RWPE1 (cell line): ENCODE measurements at regions not wholly inside any gene's neighbourhood (a gene's known extent, or its start where the extent isn't known, plus 50 kb on each side); places are given as distances from the start of the nearest gene placed in this dataset.

Source experiments
- CTCF ChIA-PET: fragments of 350-600 bp; sonication (Branson Sonifier 250); formaldehyde crosslinking; extraction: SDS; loops from one replicate; lab custom pipeline; 2021; lab: Yijun Ruan, JAX
- POLR2A ChIA-PET: fragments of 400-600 bp; formaldehyde crosslinking; extraction: SDS; loops from one replicate; lab custom pipeline; 2020; ENCODE audit warnings: antibody characterized with exemption; ENCODE audit not compliant: low non-redundant PET; lab: Yijun Ruan, JAX
- DNase-seq: peaks from one replicate; pipeline ENCODE4 v3.0.0; 2012; ENCODE audit warnings: low spot score
- H3K27ac ChIP-seq: fragments of 450-650 bp; 2 replicates; pipeline ENCODE4 v1.5.1; 2017
- CTCF ChIP-seq: fragments of 450-650 bp; conservative IDR thresholded peaks from 2 replicates; pipeline ENCODE4 v1.5.1; 2017; ENCODE audit warnings: low read depth, mild to moderate bottlenecking

DNA sequence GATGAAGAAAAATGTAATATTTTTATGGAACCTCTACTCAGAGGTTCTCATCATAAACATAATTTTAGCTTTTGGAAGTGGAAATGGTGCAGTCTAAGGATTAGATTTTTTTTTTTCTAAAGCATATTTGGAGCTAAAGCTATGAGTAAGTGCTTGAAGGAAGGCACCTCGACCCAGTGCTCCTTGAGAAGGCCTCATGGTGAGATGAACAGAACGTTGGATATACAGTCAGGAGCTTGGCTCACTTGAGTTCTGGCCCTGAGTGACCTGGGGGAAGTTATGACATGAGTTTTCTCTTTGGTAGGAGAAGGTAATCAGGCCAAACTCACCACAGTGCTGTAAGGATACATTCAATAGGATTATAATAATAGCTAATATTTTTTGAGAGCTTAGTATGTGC, 163.3 kb downstream of the JCAD start:
- no peak for TF ChIP-seq CTCF
- ChIA-PET POLR2A (no interaction called here), CTCF (interaction anchor here (0.6 to 0.7 kb wide), 2 partner anchors 36 to 161 kb away, joined by 3 to 4 read pairs; no protein-coding TSS in a partner anchor)
- DNase-seq, result no peak
- no peak overlapping the region for H3K27ac ChIP-seq

DNA sequence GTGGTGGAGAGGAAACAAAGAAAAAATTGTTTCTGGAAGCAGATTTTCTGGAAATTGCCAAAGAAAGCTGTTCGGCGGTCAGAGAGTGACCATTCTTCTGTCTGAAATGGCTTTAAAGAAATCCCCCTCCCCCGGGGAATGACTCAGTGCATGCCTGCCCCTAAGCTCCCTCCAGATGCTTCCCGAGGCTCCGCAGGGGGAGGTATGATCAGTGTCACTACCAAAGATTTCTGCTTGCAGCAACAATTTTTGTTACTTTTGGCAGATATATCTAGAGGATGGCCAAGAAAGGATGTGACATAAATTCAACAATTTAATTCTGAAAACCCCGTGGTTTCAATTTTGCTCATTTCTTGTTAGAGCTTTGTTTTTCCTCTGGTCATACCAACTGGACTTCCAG, 163.9 kb downstream of the JCAD start:
- H3K27ac ChIP-seq, result no peak overlapping the region
- CTCF ChIA-PET, result interaction anchor here (0.6 to 0.7 kb wide), 2 partner anchors 35 to 160 kb away, joined by 3 to 4 read pairs; no protein-coding TSS in a partner anchor
- no peak for DNase-seq
- POLR2A ChIA-PET, result no interaction called here
- TF ChIP-seq CTCF, result no peak

DNA sequence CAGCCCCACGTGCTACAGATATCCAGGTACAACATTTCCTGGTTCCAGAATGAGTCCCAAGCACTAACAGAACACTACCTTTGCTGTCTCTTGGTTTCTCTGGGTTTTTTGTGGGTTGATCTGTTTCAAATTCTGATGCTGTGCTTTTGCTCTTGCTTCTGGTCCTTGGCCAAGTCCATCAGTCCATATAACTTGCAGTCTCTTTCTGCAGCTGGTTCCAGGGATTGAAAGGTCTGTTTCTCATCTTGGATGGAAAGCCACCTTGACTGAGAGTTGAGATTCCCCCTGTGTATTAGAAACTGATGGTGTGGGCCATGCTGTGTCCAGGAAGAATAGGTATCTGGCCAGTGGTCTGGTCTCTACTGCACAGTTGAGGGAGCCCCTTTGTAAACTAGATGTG, 171.1 kb downstream of the JCAD start:
- DNase-seq, result no peak
- no peak overlapping the region for H3K27ac ChIP-seq
- ChIA-PET CTCF (interaction anchor here (0.9 kb wide), 1 partner anchor 30 kb away, joined by 3 read pairs; no protein-coding TSS in a partner anchor), POLR2A (no interaction called here)
- TF ChIP-seq CTCF, result no peak

- ChIA-PET CTCF (interaction anchor here (0.9 kb wide), 1 partner anchor 18 kb away, joined by 4 read pairs; no protein-coding TSS in a partner anchor), POLR2A (no interaction called here)
- no peak overlapping the region for H3K27ac ChIP-seq
- no peak for DNase-seq
- TF ChIP-seq CTCF, result no peak
These were observed 173.1 kb downstream of the JCAD start for GRCh38 chr10:29886299-29886698.

GRCh38 chr10:29883231-29883630, 176.2 kb downstream of the JCAD start:
- CTCF ChIA-PET, result interaction anchor here (0.6 to 1.0 kb wide), 2 partner anchors 11 to 24 kb away, joined by 3 to 4 read pairs; no protein-coding TSS in a partner anchor
- no peak overlapping the region for H3K27ac ChIP-seq
- no peak for TF ChIP-seq CTCF
- DNase-seq, result no peak
- POLR2A ChIA-PET, result no interaction called here

DNA sequence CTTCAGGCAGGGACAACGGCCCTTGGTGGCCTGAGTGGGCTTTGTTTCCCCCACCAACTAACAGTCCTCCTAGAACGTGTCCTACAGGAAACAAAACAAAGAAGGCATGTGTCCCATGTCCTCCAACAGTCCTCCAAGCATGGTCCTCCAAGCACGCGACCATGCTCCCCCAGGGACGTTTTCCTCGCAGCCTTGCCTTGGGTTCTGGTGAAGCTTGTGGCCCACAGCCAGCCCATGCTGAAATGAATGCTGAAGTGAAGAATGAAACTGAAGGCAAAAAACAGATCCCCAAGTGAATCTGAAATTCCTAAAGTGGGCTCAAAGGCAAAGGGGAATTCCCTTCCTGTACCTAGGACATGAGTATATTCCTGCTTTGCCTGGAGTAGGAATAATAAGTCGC, 176.6 kb downstream of the JCAD start:
- no peak for TF ChIP-seq CTCF
- CTCF ChIA-PET, result interaction anchor here (0.6 kb wide), 1 partner anchor 12 kb away, joined by 4 read pairs; no protein-coding TSS in a partner anchor
- DNase-seq, result no peak
- H3K27ac ChIP-seq, result no peak overlapping the region
- POLR2A ChIA-PET, result no interaction called here
